NB4 (cell line): ENCODE measurements at regions not wholly inside any gene's neighbourhood (a gene's known extent, or its start where the extent isn't known, plus 50 kb on each side); places are given as distances from the start of the nearest gene placed in this dataset.

ENCODE experiments used
- MYC ChIP-seq: IDR thresholded peaks from 2 replicates; pipeline ENCODE4 v1.6.1; 2011; ENCODE audit warnings: low read depth, low read length
- POLR2A ChIP-seq: IDR thresholded peaks from 2 replicates; pipeline ENCODE4 v1.6.1; 2011; ENCODE audit warnings: mild to moderate bottlenecking; ENCODE audit not compliant: insufficient read length; ENCODE audit errors: extremely low read depth
- TF ChIP-seq, protein P1 (sequence below): IDR thresholded peaks from one replicate; pipeline ENCODE4 v1.5.1; 2012; ENCODE audit warnings: low read depth, low read length
- TF ChIP-seq, protein P2 (sequence below): IDR thresholded peaks from 2 replicates; pipeline ENCODE4 v1.6.1; 2011; ENCODE audit warnings: low read depth, low read length

DNA sequence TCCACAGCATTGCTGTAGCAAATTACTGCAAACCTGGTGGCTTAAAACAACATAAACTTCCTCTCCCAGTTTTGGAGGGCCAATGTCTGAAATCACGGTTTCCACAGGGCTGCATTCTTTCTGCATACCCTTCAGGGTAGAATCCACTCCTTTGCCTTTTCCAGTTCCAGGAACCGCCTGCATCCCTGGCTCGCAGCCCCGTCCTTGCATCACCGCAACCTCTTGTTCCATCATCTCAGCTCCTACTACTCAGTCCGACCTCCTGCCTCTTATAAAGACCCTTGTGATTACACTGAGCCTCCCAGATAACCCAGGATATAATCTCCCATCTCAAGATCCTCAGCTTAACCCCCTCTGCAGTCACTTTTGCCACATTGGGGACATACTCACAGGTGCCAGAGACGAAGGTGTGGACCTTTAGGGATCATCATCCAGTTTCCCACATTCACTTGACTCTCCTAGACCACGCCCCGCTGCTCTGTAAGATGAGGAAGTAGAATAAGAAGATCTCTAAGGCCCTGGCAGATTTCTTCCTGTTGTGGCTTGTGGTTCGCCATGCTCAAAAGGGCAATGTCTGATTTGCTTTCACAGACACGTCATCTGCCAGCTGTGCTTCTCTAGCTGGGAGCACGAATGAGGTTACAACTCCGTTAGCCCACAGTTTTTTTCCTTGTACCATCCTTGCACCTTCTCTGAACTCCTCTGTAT lies 103.6 kb upstream of the AGAP1 start:
- TF ChIP-seq, protein P1, sequence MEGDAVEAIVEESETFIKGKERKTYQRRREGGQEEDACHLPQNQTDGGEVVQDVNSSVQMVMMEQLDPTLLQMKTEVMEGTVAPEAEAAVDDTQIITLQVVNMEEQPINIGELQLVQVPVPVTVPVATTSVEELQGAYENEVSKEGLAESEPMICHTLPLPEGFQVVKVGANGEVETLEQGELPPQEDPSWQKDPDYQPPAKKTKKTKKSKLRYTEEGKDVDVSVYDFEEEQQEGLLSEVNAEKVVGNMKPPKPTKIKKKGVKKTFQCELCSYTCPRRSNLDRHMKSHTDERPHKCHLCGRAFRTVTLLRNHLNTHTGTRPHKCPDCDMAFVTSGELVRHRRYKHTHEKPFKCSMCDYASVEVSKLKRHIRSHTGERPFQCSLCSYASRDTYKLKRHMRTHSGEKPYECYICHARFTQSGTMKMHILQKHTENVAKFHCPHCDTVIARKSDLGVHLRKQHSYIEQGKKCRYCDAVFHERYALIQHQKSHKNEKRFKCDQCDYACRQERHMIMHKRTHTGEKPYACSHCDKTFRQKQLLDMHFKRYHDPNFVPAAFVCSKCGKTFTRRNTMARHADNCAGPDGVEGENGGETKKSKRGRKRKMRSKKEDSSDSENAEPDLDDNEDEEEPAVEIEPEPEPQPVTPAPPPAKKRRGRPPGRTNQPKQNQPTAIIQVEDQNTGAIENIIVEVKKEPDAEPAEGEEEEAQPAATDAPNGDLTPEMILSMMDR = no peak
- TF ChIP-seq POLR2A (no peak), MYC (peak; percentile 62; the same call in 1 of the 2 replicates)
- TF ChIP-seq, protein P2, sequence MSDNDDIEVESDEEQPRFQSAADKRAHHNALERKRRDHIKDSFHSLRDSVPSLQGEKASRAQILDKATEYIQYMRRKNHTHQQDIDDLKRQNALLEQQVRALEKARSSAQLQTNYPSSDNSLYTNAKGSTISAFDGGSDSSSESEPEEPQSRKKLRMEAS = peak; percentile 53
